ENCODE measurements at regions not wholly inside any gene's neighbourhood (a gene's known extent, or its start where the extent isn't known, plus 50 kb on each side); places are given as distances from the start of the nearest gene placed in this dataset.

GRCh38 chr1:87215592-87215991, 113.1 kb upstream of the LMO4 start:
- Histone ChIP-seq H4K20me1 (ENCODE audit: control insufficient read depth, insufficient read depth, insufficient read length) (no peaks in the 10 kb centered on the region), H3K23ac (ENCODE audit: insufficient read length, low read depth, low read length) (no peak overlapping the region), H3K23me2 (ENCODE audit: insufficient read length, low read depth, low read length, poor library complexity, severe bottlenecking) (no peaks in the 10 kb centered on the region), H4K91ac (ENCODE audit: insufficient read length, low read depth, low read length) (no peak overlapping the region), H3K18ac (ENCODE audit: insufficient read length, low read depth, low read length) (no peak overlapping the region), H2AFZ (ENCODE audit: low read length) (no peak overlapping the region), H3K79me2 (ENCODE audit: insufficient read depth, low read length) (no peaks in the 10 kb centered on the region), H3K27me3 (ENCODE audit: insufficient read depth, low read length) (no peaks in the 10 kb centered on the region; the same call in 1 of the 2 replicates), H2BK20ac (ENCODE audit: low read depth, low read length, poor library complexity, severe bottlenecking) (no peak overlapping the region), H2BK5ac (ENCODE audit: insufficient read length, low read length) (no peak overlapping the region), H3K27ac (ENCODE audit: insufficient read length, low read depth, low read length) (no peak overlapping the region), H2BK15ac (ENCODE audit: low read depth, low read length) (no peak overlapping the region), H2AK5ac (ENCODE audit: insufficient read length, low read length) (no peak overlapping the region), H2BK12ac (ENCODE audit: insufficient read length, low read depth, low read length) (no peak overlapping the region), H3K4me2 (ENCODE audit: insufficient read depth, insufficient read length, low read length) (no peak overlapping the region), H3K4ac (ENCODE audit: low read depth, low read length) (no peak overlapping the region), H4K5ac (ENCODE audit: insufficient read length, low read depth, low read length) (no peak overlapping the region), H3T11ph (ENCODE audit: low read length) (no peak overlapping the region), H3K14ac (ENCODE audit: insufficient read depth, low read length) (no peak overlapping the region), H3K9ac (ENCODE audit: extremely low read depth, insufficient read length, low read length) (no peak overlapping the region), H3K79me1 (ENCODE audit: insufficient read depth, low read depth, low read length, poor library complexity, severe bottlenecking) (no peaks in the 10 kb centered on the region), H2BK120ac (ENCODE audit: low read depth, low read length, poor library complexity, severe bottlenecking) (no peak overlapping the region), H4K8ac (replicated peaks; ENCODE audit: insufficient read length, low read depth, low read length) (no peak overlapping the region), H3K56ac (ENCODE audit: insufficient read length, low read depth, low read length) (no peak overlapping the region), H3K4me1 (ENCODE audit: insufficient read depth, low read length) (no peaks in the 10 kb centered on the region), H3K9me3 (ENCODE audit: control insufficient read depth, low read depth, low read length) (no peaks in the 10 kb centered on the region)
- Mint-ChIP-seq H3K27me3 (ENCODE audit: low read depth) (no peaks in the 10 kb centered on the region), H3K9me3 (peaks cover 10 to 11% of the 10 kb centered on the region in 2 experiments), H3K4me3 (no peak overlapping the region), H3K27ac (no peak overlapping the region), H3K4me1 (no peaks in the 10 kb centered on the region; a peak in 1 of 4 replicates), H3K36me3 (ENCODE audit: insufficient read depth in 1 of 3, low read depth in 3 of 3) (peaks cover 3 to 14% (median 3%) of the 10 kb centered on the region in 3 experiments; a peak in 5 of 7 replicates)
- no peak for DNase-seq
- WGBS (ENCODE audit: extremely low coverage, insufficient read length, low lambda C conversion rate): no CpG with 5 or more reads among the region's 1 CpG
- no peak for TF ChIP-seq CTCF (conservative IDR thresholded peaks at IDR 0.05)
